OCI-LY3 (cell line): ENCODE measurements at regions not wholly inside any gene's neighbourhood (a gene's known extent, or its start where the extent isn't known, plus 50 kb on each side); places are given as distances from the start of the nearest gene placed in this dataset.

Source experiments
- H2AFZ ChIP-seq: fragments of 200-600, 300-600 bp; shearing (Covaris generic); 2 replicates; pipeline ENCODE4 v1.6.0; 2014; ENCODE audit warnings: antibody characterized with exemption, low read depth, low read length
- H3K27ac ChIP-seq: fragments of 200-600, 300-600 bp; sonication (generic); 2 replicates; pipeline ENCODE4 v1.5.1; 2014; ENCODE audit warnings: mild to moderate bottlenecking, low read length, moderate library complexity, mixed read lengths
- H3K27me3 ChIP-seq: fragments of 200-600, 300-600 bp; sonication (generic); 2 replicates; pipeline ENCODE4 v1.6.1; 2014; ENCODE audit warnings: low read depth, low read length, mixed read lengths
- H3K36me3 ChIP-seq: fragments of 200-600, 300-600 bp; sonication (generic); replicated peaks from 2 replicates; pipeline ENCODE3; 2014; ENCODE audit warnings: low read depth, low read length, mixed read lengths
- H3K4me1 ChIP-seq: fragments of 300-600, 200-600 bp; sonication (generic); 2 replicates; pipeline ENCODE4 v1.6.1; 2014; ENCODE audit warnings: low read length, mixed read lengths
- H3K4me2 ChIP-seq: fragments of 200-600, 300-600 bp; sonication (generic); 2 replicates; pipeline ENCODE4 v1.6.1; 2014; ENCODE audit warnings: low read length, mixed read lengths
- H3K4me3 ChIP-seq: fragments of 300-600, 200-600 bp; sonication (generic); 2 replicates; pipeline ENCODE4 v1.5.1; 2014; ENCODE audit warnings: antibody characterized with exemption, mild to moderate bottlenecking, low read length, moderate library complexity
- H3K79me2 ChIP-seq: fragments of 300-600, 200-600 bp; shearing (Covaris generic); 2 replicates; pipeline ENCODE4 v1.6.1; 2014; ENCODE audit warnings: mild to moderate bottlenecking, low read length, mixed read lengths
- H3K9ac ChIP-seq: fragments of 300-600, 200-600 bp; shearing (Covaris generic); 2 replicates; pipeline ENCODE4 v1.6.0; 2014; ENCODE audit warnings: mild to moderate bottlenecking, low read length, moderate library complexity
- H3K9me3 ChIP-seq: fragments of 200-600, 300-600 bp; shearing (Covaris generic); 2 replicates; pipeline ENCODE4 v1.6.1; 2014; ENCODE audit warnings: low read length, mixed read lengths; ENCODE audit not compliant: insufficient read depth
- H4K20me1 ChIP-seq: fragments of 200-600, 300-600 bp; sonication (generic); 2 replicates; pipeline ENCODE4 v1.6.1; 2016; ENCODE audit warnings: low read length, mixed read lengths; ENCODE audit not compliant: insufficient read depth
- EZH2phosphoT487 ChIP-seq: fragments of 200-600 bp; shearing (Covaris generic); IDR thresholded peaks from 2 replicates; pipeline ENCODE4 v1.6.1; 2018; ENCODE audit warnings: antibody characterized with exemption, mixed run types, low read depth
- TF ChIP-seq, protein P1 (sequence below): fragments of 200-600, 300-600 bp; sonication (generic); IDR thresholded peaks from 2 replicates; pipeline ENCODE4 v1.5.1; 2014; ENCODE audit warnings: antibody characterized with exemption, low read length, low read depth

DNA sequence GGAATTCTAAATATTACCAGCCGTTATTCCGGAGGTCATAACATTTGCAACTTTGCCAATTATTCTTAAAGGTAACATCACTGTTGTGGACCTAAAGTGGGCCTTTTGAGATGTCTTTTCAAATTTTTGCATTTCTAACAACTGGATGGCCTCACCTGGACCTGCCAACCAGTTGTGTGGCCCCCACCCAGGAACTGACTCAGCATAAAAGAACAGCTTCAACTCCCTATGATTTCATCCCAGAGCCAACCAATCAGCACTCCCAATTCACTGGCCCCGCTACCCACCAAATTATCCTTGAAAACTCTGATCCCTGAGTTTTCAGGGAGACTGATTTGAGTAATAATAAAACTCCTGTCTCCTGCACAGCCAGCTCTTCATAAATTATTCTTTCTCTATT is 489.7 kb upstream of the LMCD1 start:
- no peak overlapping the region for H2AFZ ChIP-seq
- TF ChIP-seq, protein P1, sequence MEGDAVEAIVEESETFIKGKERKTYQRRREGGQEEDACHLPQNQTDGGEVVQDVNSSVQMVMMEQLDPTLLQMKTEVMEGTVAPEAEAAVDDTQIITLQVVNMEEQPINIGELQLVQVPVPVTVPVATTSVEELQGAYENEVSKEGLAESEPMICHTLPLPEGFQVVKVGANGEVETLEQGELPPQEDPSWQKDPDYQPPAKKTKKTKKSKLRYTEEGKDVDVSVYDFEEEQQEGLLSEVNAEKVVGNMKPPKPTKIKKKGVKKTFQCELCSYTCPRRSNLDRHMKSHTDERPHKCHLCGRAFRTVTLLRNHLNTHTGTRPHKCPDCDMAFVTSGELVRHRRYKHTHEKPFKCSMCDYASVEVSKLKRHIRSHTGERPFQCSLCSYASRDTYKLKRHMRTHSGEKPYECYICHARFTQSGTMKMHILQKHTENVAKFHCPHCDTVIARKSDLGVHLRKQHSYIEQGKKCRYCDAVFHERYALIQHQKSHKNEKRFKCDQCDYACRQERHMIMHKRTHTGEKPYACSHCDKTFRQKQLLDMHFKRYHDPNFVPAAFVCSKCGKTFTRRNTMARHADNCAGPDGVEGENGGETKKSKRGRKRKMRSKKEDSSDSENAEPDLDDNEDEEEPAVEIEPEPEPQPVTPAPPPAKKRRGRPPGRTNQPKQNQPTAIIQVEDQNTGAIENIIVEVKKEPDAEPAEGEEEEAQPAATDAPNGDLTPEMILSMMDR = no peak
- no peak for TF ChIP-seq EZH2phosphoT487

DNA sequence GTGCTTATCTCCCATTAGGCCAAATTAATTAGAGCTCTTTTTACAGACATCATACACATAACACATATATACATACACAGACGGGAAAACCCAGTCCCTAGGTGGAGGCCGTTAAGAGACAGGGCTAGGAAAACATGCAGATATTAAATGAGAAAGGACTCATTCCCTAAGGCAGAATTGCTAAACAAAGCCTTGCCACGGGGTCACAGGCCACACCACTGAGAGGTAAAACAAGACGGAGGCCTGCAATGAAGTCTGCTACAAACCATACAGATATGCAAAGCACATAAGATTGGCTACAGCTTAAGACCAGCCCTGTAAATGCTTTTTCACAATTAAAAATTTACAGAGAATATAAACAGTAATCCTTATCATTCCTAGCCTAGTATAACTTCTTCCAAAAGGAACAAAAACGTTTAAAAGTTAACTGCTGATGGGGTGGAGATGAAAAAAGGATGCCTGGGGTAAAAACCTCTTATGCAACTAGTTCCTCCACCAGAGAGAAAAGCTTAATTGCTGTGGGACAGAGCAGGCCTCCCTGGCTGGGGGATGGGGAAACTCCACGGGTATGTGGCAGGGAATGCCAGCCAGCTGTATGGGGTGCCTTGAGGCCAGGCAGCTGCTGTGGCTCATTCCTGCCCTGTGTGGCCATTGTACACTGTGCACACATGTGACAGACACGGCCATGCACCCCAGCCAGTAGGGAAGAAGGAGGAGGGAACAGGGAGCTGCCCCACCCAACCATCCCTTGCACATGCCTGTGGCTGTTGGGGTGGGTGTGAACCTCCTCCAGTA is 481.4 kb upstream of the LMCD1 start:
- no peaks in the 10 kb centered on the region for H3K4me1 ChIP-seq
- no peaks in the 10 kb centered on the region for H3K36me3 ChIP-seq
- no peak overlapping the region for H3K9ac ChIP-seq
- no peak for TF ChIP-seq EZH2phosphoT487
- TF ChIP-seq, protein P1 = no peak
- no peak overlapping the region for H3K4me3 ChIP-seq
- H3K9me3 ChIP-seq = no peaks in the 10 kb centered on the region
- H3K4me2 ChIP-seq = no peak overlapping the region
- H4K20me1 ChIP-seq = no peaks in the 10 kb centered on the region
- H3K27me3 ChIP-seq = no peaks in the 10 kb centered on the region
- H3K79me2 ChIP-seq = no peaks in the 10 kb centered on the region
- 0 out of 2 replicates have a peak overlapping the region, but pooled peaks have one; percentile 28 for H2AFZ ChIP-seq
- no peak overlapping the region for H3K27ac ChIP-seq

More for the DNA sequence above, 489.7 kb upstream of the LMCD1 start:
- H3K9me3 ChIP-seq = no peaks in the 10 kb centered on the region
- H3K4me1 ChIP-seq = no peaks in the 10 kb centered on the region
- no peaks in the 10 kb centered on the region for H3K79me2 ChIP-seq
- H3K9ac ChIP-seq = no peak overlapping the region
- H3K27me3 ChIP-seq = no peaks in the 10 kb centered on the region
- no peaks in the 10 kb centered on the region for H3K36me3 ChIP-seq
- H3K4me2 ChIP-seq = no peak overlapping the region
- H4K20me1 ChIP-seq = no peaks in the 10 kb centered on the region
- H3K27ac ChIP-seq = no peak overlapping the region
- no peak overlapping the region for H3K4me3 ChIP-seq

DNA sequence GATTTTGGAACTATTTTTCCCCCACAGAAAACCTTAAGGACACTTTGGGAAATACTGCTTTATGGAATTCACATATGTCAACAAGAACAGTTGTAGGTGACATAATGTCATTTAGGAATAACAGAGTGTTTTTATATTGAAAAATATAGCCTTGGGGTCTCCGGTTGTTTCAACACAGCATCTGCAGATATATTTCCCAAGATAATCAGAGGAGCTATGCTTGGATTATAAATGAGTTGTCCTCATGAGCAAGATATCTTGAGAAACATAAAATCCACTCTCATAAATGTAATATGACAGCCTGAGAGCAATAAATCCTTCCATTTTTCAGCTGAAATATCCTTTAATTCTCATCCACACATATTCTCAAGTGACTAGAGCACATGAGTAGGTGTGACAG is 473.7 kb upstream of the LMCD1 start:
- TF ChIP-seq, protein P1 = no peak
- TF ChIP-seq EZH2phosphoT487 = no peak
- no peaks in the 10 kb centered on the region for H3K4me1 ChIP-seq
- no peaks in the 10 kb centered on the region for H3K9me3 ChIP-seq
- no peak overlapping the region for H3K27ac ChIP-seq
- no peaks in the 10 kb centered on the region for H3K36me3 ChIP-seq
- H3K9ac ChIP-seq = no peak overlapping the region
- H3K4me3 ChIP-seq = no peak overlapping the region
- H4K20me1 ChIP-seq = no peaks in the 10 kb centered on the region
- H3K4me2 ChIP-seq = no peak overlapping the region
- H3K27me3 ChIP-seq = no peaks in the 10 kb centered on the region
- H3K79me2 ChIP-seq = no peaks in the 10 kb centered on the region
- H2AFZ ChIP-seq = no peak overlapping the region

DNA sequence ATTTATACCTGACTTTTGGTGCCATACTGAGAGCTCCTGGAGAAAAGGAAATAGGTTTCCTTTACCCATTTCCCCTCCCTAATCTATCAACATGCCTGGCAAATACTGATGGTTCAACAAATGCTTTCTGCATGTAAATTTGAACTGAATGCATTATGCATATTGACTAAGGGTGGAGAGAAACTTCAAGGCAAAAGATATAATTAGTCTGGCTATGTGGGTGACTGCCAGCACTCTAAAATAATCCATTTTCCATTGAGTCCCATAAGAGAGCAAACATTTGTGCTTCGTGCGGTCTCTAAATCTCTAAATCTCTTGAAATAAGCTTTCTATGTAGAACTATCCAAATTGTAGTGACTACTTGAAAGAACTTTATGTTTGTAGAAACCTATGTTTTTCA is 451.3 kb upstream of the LMCD1 start:
- no peaks in the 10 kb centered on the region for H3K27me3 ChIP-seq
- no peak overlapping the region for H3K4me2 ChIP-seq
- no peaks in the 10 kb centered on the region for H3K36me3 ChIP-seq
- H3K79me2 ChIP-seq = no peaks in the 10 kb centered on the region
- no peak for TF ChIP-seq EZH2phosphoT487
- TF ChIP-seq, protein P1 = no peak
- no peak overlapping the region for H3K27ac ChIP-seq
- H3K4me3 ChIP-seq = no peak overlapping the region
- no peak overlapping the region for H2AFZ ChIP-seq
- no peak overlapping the region for H3K9ac ChIP-seq
- no peaks in the 10 kb centered on the region for H4K20me1 ChIP-seq
- no peaks in the 10 kb centered on the region for H3K9me3 ChIP-seq
- H3K4me1 ChIP-seq = no peaks in the 10 kb centered on the region
